ENCODE measurements at regions not wholly inside any gene's neighbourhood (a gene's known extent, or its start where the extent isn't known, plus 50 kb on each side); places are given as distances from the start of the nearest gene placed in this dataset.
A peak's percentile ranks its signal among the peaks of the same experiment; 100 is the strongest.
"Not testable (repeated sequence)": the region's sequence is repeated elsewhere in the genome, so short reads cannot be mapped to it uniquely, and the experiment has no call there.

GRCh38 chr7:149995369-149996026, 121.7 kb downstream of the ATP6V0E2 start:
- DNase-seq, result not testable (repeated sequence)

DNA sequence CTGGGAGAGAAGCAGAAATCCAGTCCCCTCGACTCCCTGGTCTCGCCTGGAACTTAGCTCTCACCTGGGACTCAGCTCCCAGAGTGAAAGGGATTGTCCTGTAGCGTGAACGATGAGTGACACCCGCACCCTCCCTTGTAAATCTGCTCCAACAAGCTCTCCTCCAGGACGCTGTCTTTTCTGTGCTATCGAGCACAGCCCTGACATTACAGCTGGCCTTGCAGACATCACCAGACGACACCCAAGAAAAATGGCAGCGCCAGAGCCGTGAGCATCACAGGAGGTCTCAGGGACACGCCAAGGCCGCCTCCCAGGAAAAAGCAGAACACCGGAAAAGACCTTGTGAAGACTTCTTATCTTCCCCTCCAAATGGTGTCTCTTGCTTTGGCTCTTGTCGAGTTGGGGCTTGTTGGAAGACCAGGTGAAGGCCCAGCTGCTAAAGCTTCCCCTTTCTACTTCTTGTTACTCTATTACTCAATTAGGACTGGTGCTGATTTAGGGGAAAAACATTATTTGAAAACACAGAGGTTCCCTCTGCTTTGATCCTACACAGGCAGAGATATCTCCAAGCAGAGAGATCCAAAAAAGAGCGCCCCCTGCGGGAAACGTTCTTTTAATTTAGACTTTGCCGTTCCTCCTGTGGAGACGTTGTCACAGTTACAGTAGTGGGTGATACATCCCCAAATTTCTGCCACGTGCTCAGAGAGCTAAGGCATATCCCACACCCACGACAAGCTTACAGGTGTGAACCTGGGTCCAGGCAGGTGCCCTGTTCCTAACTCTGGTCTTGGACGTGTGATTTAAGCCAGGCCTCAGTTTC, 127.2 kb downstream of the ATP6V0E2 start:
- DNase-seq, result peak in 1 of 2 donors; percentile 43

- no peak for DNase-seq
These were observed 129.6 kb downstream of the ATP6V0E2 start for GRCh38 chr7:150003304-150003810.

DNA sequence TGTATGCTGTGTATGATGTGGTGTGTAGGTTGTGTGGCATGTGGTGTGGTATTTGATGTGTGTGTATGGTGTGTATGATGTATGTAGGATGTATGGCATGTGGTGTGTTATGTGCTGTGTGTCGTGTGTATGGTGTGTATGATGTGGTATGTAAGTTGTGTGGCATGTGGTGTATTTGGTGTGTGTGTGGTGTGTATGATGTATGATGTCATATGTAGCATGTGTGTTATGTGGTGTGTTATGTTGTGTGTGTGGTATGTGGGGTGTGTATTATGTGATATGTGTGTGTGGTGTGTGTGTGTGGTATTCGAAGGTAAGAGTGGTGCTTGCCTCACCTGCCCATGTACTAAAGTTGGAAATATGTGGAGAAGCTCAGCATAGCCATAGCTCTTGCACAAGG, 130.2 kb downstream of the ATP6V0E2 start:
- DNase-seq, result not testable (repeated sequence)

GRCh38 chr7:150004843-150005242, 131.1 kb downstream of the ATP6V0E2 start:
- not testable (repeated sequence) for DNase-seq

- not testable (repeated sequence) for DNase-seq
These were observed 136.0 kb downstream of the ATP6V0E2 start for GRCh38 chr7:150009620-150010303.

DNA sequence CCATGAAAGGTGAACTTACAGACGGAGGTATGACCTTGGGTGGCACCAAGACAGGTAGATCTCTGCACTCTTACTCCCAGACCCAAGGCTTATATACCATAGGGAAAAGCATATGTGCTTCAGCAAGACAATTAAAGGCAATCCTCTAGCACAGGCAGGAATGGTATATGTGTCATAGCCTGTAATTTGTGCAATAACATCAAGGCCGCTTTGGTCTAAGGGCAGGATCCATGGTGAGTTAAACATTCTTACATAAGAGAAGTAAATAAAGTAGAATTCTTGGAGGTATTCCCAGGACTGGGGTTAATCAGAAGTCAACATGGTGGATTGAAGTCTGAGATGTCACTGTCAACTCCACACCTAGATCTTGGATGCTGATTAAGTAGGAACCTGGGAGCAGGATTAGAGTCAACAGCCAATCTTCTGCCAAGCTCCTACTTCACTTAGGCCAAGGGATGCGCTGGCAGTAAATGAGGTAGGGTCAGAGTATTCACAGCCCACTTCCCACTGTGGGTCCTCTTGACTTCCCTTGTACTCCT, 143.0 kb downstream of the ATP6V0E2 start:
- not testable (repeated sequence) for DNase-seq

GRCh38 chr7:150020210-150020609, 146.4 kb downstream of the ATP6V0E2 start:
- not testable (repeated sequence) for DNase-seq

- DNase-seq, result not testable (repeated sequence)
These were observed 151.1 kb downstream of the ATP6V0E2 start for GRCh38 chr7:150024550-150025490.

- not testable (repeated sequence) for DNase-seq
These were observed 152.0 kb downstream of the ATP6V0E2 start for GRCh38 chr7:150025802-150026201.

GRCh38 chr7:150028344-150029012, 154.7 kb downstream of the ATP6V0E2 start:
- DNase-seq, result not testable (repeated sequence)

GRCh38 chr7:150029013-150029389, 155.2 kb downstream of the ATP6V0E2 start:
- not testable (repeated sequence) for DNase-seq

DNA sequence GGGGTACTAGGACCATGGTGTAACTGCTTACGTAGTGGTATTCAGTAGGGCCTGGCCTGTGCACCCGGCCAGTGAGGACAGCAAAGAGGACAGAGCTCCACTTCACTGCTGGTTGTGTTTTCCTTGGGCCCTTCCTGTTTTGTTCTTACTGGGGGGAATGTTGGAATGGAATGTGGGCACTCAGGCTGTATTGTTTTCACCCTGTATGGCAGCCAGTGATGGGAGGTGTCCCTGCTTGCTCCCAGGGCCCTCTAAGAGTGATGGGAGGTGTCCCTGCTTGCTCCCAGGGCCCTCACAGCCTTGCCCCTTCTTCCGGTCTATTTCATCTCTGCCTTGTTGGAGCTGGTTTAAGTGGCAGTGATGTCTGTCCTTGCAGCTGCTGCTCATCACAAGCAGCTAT, 158.0 kb downstream of the ATP6V0E2 start:
- DNase-seq, result not testable (repeated sequence)

- DNase-seq, result not testable (repeated sequence)
These were observed 159.9 kb downstream of the ATP6V0E2 start for GRCh38 chr7:150033711-150034110.

GRCh38 chr7:150035769-150036168, 162.0 kb downstream of the ATP6V0E2 start:
- not testable (repeated sequence) for DNase-seq

- DNase-seq, result not testable (repeated sequence)
These were observed 165.3 kb downstream of the ATP6V0E2 start for GRCh38 chr7:150039061-150039460.

DNA sequence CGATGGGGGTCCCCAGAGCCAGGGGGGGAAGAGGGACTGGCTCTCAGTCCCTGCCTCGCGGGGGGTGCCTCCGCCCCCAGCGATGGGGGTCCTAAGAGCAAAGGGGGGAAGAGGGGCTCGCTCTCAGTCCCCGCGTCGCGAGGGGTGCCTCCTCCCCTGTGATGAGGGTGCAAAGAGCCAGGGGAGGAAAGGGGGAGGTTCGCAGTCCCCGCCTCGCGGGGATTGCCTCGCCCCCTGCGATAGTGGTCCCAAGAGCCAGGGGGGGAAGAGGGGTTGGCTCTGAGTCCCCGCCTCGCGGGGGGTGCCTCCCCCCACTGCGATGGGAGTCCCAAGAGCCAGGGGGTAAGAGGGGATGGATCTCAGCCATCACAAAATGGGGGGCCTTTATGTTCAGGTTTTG, 168.5 kb downstream of the ATP6V0E2 start:
- not testable (repeated sequence) for DNase-seq

DNA sequence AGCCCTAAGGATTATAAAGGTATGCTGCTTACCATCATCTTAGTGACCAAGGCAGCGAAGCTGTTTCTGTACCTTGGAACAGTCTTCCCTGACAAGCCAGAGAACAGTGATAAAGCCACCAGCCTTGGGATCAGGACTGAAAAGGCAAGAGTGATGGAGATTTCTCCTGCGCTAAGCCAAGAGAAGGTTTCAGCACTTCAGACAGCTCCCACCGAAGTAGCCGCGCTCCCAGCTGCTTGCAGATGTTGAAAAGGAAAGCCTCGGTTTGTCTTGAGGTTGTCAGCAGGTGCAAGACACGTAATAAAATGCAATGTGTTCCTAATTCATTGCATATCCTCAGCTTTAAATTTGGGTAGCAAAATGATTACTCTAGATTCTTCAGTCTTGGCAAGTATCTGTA, 171.0 kb downstream of the ATP6V0E2 start:
- peak in 1 of 2 donors; percentile 32 for DNase-seq

DNA sequence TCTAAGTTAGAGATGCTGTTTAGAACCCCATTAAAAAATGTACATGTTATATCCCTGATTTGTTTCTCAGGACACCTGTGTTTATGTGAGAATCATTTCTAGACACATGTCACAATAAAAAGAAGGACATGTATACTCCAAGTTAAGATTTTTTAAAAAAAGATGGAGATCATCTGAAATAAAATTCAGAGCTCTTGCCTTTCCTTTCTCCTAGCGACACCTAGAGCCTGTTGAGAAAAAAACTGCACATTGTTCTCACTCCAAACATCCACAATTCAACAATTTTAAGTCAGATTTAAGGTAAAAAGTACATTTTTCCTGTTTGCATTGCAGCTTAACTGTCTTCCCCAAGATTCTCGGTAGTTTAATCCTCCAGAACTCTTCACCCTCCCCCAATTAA, 171.8 kb downstream of the ATP6V0E2 start:
- not testable (repeated sequence) for DNase-seq

DNA sequence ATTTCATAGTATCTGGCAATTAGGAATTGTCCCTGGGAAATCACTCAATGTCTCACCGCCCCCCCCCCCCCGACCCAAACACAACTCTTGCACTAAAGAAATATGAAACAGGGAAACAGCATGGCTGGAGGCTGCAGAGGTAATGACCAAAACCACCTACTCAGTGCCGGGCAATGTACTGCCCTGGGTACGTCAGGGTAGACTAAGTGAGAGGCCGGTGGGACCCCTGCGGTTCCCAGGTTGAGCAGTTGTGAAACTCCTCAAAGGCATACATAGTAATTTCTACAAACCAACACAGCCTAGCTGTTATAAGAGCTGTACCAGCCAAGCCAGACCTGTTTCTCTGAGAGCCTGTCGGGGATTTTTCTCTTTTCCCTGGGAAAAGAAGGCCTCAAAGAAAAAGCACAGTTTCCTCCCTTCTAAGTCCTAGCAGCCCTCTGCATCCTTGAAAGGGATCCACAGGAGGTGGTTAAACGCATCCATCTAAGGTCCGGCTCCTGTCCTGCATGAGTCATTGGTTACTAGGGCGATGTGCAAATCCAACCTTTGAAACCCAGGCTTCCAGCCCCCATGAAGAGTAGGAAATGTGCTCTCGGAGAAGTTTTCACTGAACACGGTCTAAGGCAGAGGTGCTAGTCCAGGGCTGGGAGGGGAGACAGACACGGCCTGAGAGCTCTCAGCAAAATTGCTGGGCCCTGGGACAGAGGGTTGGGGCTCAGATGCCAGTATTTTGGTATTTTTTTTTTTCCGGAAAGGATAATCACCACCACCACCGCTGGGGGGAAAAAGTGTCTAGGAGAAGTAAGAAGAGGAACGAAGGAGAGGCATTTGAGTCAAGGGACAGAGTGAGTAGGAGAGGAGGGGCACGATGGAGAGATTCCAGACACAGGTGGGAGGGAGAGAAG, 172.8 kb downstream of the ATP6V0E2 start:
- not testable (repeated sequence) for DNase-seq

Measured in stimulated activated CD4-positive, alpha-beta T cell treated with anti-CD3 and anti-CD28 coated beads, Interleukin-2, amount 100 ng/mL, for 24 hours (primary cell).